ENCODE measurements at regions not wholly inside any gene's neighbourhood (a gene's known extent, or its start where the extent isn't known, plus 50 kb on each side); places are given as distances from the start of the nearest gene placed in this dataset.
A peak's percentile ranks its signal among the peaks of the same experiment; 100 is the strongest.
"Not testable (repeated sequence)": the region's sequence is repeated elsewhere in the genome, so short reads cannot be mapped to it uniquely, and the experiment has no call there.

DNA sequence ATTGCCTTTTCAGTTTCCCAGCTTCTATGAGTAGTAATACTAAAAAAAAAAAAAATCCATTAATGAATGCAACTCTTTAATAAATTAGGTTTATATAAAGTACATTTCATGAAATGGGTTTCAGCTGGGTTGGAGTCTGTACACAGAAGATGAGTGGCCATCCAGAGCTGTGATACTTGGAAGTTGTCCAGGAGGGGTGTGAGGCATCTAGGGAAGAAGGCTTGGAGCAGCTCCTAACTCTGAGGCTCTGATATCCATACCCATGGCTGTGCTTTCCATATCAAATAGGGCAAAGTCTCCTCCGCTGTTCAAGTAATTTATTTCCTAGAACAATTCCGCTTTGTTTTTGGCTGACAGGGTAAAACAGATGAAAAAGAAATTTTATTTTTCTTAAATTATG lies 423.3 kb upstream of the TENM3 start:
- DNase-seq (ENCODE audit: low spot score) = no peak

DNA sequence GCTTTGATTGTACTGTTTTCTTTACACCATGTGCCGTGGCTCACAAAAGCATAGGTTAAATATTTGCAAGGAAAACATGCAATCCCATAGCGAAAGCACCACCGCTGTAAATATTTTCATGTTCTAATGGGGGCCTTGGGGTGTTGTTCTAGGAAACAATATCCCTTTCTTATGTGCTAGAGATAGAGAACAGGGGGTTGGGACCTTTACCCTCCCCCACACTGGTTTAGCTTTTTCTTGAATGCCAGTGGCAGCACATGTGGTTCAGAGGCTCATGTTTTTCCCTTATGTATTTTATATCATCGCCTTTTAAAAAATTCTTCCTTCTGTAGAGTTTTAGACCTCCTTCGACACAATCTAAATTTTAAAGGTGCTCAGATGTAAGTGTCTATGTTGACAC lies 422.6 kb upstream of the TENM3 start:
- DNase-seq (ENCODE audit: low spot score) = no peak

DNA sequence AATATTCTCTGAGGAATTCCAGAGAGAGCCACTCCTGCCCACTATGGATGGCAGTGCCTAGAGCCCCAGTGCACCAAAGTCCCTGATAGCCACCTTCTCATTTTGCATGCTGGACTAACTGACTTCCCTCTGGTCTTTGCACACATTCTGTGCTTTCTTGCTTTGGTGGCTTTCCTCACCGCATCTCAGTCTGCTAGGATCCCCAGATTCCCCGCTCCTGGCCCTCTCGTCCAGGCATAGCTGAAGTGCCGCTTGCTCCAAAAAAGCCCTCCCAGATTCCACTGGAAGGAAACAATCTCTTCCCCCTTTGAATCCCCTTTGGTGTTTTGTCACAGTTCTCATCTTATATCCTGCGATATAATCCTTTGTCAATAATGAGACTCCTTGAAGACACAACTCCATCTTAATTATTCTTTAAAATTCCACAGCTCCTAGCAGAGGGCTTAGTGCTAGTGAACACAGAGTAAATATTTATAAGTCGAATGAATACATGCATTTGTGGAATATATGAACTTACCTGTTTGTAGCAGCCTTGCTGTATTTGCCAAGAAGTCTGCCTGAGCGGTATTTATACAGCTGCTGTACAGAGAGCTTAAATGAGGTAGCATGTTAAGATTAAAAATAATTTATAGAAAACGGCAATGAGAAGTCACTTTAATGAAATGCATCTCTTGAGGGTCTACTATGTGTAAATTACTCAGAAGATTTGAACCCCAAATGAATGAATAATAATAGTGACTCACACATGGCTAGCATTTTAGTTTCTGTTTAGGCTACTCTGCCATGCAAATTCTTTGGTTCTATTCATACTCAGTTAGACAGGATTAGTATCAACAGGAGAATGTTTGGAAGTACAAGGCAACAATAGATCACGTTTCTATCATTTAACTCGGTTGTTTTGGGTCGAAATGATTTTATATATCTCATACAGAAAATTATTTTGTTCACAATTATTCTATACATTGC lies 421.9 kb upstream of the TENM3 start:
- peak; percentile 45 for DNase-seq (ENCODE audit: low spot score)

DNA sequence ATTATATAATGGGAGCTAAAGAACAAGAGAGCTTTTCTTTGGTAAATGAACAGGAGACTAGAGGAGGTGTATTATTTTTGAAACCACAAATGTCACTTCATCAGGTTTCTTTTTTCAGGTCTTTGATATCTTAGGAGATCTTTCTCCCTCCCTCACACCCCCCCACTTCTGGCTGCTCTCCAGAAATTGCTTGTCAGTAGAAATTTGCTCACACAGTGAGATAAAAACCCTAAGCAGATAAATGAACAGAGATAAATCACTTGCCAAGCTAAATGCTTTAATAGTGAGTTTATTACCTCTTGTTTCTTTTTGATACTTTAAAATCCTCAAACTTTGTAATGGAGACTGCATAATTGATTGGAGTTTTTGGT lies 421.2 kb upstream of the TENM3 start:
- peak; percentile 2 for DNase-seq (ENCODE audit: low spot score)

DNA sequence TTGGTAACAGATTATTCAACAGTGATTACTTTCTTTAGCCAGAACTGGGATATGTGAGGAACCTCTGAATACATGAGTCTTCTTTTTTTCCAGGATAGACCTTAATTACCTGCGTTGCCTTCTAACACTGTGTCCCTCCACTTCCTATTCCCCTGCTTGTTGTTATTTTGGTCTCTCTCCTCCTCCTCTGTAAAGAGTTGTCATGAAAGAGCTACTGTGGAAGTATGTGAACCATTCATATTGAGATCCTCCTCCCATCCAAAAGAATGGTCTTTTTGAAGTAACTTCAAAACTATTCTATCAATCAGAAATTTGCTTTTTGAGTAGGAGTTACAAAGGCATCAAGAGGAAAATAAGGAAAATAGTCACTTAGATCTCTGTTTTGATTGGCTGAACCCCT lies 420.0 kb upstream of the TENM3 start:
- DNase-seq (ENCODE audit: low spot score) = no peak

DNA sequence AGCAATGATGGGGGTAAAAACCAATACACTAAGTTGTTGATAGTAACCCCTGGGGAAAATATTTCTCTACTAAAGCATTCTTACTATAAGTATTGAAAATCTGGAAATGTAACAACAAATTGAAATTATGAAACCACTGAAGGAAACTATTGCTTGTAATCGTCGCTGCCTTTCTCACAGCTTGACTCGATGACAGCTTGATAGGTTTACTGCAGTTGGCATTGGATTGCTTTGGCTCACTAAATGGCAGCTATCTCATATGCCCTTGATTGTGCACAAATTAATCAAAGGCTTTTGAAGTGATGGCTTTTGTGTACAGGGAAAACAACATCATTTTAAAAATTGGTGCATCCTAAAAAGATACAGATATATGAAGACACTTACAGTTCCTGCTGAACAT lies 419.6 kb upstream of the TENM3 start:
- no peak for DNase-seq (ENCODE audit: low spot score)

DNA sequence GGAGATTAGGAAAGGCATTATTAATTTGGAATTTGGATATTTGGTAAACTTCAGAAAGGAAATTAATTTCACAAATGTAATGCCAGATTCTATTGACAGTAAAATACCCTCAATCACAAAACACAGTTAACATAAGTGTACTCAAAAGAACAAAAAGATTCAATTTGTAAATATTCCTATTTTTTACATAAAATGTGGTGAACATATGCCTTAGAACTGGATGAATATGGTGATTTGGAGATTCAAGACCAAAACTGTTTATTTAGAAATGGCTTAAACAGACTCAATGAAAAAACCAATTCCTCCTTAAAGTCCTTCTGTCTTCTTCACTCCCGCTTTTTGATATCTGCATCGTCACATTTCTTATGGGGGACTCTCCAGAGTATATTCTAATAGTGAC lies 417.6 kb upstream of the TENM3 start:
- no peak for DNase-seq (ENCODE audit: low spot score)

DNA sequence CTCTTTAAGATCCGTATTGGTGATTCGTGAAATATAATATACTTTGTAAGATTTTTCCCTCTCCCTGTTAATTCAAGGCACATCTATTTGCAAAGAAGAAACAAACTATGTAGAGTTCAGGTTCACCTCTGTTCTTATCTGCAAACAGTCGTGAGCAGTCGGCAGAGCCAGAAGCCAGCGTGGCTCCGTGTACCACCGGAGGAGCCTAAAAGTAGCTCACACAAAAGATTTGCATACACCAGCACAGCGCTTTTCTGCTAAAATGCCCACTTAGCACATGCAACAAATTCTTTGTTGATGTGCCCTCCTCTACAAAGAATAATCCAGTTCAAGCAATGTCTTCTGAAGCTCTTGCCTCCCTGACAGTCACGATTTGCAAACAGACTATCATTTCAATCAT lies 416.0 kb upstream of the TENM3 start:
- DNase-seq (ENCODE audit: low spot score) = no peak

DNA sequence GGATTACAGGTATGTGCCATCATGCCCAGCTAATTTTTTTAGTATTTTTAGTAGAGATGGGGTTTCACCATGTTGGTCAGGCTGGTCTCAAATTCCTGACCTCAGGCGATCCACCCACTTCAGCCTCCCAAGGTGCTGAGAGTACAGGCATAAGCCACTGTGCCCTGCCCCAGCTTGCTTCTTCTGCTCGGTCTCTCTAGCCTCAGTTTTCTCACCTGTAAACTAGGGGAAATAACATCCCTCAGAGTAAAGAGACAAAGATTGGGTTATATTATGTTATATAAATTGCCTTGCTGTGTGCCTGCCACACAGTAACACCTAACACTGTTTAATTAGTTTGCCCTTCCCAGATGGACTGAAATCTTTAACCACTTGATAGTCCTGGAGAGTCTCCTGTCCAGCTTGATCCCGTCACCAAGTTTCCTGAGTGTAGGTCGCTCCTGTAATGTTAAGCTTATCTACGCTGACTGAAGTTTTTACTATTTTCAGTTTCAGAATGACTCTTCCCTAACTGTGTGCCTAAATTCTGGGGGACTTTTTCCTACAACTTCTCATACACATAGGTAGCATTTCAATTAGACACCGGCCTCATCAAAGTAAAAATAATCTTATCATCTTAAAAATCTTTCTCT lies 412.7 kb upstream of the TENM3 start:
- no peak for DNase-seq (ENCODE audit: low spot score)

DNA sequence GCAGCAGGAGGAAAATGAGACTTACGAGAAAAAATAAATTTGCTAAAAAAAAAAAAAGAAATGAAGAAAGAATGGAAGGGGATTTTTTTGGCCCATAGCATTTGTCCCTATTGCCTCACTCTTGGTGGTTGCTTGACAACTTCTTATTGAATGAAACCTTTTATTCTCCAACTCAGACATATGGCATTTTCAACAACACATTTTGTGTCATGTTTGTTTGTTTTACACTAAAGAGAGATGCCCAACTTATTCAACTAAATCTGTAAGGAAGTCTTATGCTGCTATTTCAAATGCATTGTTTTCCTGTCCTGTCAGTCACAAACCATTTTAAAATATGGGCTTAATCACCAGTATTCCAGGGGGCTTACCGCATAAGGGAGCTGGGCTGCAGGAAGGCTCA lies 409.1 kb upstream of the TENM3 start:
- DNase-seq (ENCODE audit: low spot score) = no peak

DNA sequence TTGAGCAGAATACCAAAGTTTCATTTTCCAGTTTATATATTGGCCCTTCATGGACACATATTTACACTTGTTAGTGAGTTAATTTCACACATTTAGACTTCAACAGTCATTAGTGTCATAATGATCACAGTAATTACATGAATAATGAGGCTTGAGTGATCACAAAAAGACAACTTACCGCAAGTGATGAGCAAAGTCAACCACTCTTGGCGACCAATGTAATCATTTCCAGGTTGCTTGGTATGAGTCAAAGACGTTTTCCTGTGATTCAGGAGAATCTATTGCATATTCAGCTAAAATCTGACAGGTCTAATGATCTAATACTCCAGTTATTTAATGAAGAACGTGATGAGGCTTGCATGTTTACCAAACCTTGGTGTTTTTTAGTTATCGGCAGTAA lies 407.9 kb upstream of the TENM3 start:
- peak; percentile 30 for DNase-seq (ENCODE audit: low spot score)

DNA sequence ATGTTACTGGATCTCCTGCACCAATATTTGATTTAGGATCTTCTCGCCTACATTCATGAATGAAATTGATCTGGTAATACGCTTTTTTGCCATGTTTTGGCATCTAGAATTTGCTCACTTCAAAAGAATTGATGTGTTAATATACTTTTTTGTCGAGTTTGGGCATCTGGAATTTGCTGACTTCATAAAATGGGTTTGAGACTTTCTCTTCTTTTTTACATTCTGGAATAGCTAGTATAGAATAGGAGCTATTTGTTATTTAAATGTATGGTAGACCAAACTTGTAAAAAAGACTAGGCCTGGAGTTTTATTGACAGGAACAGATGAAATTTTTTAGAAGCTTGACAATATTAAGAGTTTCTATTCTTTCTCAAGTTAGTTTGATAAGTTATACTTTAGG lies 404.9 kb upstream of the TENM3 start:
- no peak for DNase-seq (ENCODE audit: low spot score)

DNA sequence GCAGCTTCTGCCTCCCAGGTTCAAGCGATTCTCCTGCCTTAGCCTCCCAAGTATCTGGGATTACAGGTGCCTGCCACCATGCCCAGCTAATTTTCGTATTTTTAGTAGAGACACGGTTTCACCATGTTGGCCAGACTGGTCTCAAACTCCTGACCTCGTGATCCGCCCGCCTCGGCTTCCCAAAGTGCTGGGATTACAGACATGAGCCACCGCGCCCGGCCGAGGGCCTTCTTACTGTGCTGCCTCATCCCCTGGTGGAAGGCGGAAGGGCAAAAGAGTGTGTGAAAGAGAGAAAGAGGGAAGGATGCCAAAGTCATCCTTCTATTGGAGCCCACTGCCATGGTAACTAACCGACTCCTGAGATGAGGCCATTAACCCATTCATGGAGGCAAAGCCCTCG lies 399.4 kb upstream of the TENM3 start:
- DNase-seq (ENCODE audit: low spot score) = not testable (repeated sequence)

DNA sequence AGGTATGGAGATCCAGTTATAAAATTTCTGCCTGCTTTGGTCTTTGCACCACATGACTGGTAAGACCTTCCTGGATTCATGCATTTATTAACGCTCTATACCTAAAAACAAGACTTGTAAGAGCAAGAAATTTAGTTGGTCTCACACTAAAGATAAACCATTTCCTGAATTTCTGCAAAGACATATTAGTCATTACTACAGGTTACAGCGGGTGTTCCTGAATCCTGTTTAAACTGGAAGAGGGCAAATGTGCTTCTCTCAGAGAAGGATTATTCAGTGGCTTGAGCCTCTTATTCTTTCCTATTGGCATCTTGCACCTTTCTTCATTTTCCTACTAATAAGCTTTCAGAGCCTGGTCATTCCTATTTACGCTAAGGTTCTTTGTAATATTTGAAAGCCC lies 397.6 kb upstream of the TENM3 start:
- no peak for DNase-seq (ENCODE audit: low spot score)

DNA sequence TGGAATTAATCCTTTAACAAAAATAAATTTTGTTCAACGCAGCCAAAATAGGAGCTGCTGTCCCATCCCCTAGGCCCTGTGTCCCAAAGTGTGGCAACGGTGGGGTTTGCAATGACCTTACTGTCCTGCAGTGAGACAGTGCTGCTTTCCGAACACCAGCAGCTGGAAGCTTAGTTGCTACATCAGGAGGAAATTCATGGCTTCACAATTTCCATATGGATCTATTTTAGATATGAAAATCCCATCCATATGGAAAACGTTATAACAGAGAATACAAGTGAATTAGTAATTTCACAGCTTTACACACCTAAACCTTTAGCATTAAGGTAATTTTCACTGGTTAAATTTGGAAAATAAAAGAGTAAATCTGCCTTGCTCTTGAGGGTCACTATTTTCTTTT lies 396.3 kb upstream of the TENM3 start:
- no peak for DNase-seq (ENCODE audit: low spot score)

DNA sequence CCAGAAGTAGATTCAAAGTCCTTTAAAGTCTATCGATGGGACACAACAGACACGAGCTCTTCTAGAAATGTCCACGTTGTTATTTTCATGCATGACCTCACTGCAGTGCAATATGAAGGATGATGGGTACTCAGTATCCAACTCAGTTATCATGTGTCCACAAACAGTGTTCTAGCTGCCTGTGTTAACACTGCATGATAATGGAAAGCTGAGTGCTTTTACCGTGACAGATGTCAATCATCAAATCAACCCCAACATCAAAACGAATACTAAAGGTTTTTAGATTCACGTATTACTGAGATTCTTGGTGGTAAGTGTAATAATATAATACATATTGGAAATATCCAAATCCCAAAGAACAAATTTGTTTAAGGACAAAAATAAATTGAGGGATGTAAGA lies 394.8 kb upstream of the TENM3 start:
- no peak for DNase-seq (ENCODE audit: low spot score)

DNA sequence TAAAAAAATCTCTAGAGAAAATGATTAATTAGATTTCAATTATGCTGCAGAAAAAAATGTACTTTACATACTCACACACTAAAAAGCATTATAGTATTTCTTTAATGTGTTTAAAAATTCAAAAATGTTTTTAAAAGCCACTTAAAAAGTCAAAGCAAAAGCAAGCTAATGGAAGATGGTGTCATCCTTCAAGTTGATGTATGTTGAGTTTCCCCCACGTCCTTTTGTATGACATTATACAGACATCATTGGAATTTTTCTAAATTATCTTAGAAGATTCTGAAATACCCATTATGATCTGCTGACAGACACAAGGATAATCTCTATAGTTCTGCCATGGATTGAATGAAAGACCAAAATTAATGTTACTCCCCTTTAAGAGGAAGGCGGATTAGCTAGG lies 393.7 kb upstream of the TENM3 start:
- no peak for DNase-seq (ENCODE audit: low spot score)

DNA sequence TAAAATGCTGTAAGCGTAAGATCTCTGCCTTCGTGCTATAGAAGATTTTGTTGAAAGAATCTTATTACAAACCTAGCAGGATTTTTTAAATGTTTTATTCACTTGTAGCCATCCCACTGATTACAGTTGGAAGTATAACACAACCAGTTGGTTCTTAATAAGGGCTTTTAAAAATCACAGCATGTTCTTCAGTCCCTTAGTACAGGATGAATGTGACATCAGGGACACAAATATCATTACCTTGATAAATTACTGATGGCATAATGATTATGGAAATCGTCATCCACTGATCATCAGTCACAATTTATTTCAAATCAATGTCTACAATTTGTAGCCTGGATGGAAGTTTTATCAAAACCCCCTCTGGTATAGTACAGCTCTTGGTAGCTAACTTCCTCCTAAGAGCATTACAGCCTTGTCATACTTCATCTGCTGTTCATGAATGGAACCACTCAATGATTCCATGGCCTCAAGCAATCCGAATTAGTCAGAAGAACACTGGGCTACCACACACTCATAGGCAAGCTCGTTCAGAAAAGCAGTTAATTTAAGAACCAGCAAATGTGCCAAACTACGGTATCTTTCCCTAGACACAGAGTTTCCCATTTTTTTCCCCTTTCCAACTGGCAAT lies 389.2 kb upstream of the TENM3 start:
- DNase-seq (ENCODE audit: low spot score) = peak; percentile 9

DNA sequence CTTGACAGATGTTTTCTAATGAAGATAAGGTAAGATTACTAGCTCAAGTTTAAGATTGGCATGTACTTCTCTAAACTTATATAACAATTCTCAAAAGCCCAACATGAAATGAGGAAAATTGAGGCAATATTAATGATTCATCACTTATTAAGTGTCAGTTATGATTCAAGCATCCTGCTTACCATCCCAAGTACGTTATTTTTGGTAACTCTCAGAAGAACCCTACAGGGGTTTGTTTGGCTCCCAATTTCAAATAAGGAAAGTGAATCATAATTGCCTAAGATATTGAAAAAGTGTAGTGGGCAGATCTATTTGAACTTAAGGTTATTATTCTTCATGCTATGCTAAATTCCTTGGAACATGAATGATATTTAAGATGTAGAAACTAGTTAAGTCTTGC lies 387.9 kb upstream of the TENM3 start:
- DNase-seq (ENCODE audit: low spot score) = no peak

DNA sequence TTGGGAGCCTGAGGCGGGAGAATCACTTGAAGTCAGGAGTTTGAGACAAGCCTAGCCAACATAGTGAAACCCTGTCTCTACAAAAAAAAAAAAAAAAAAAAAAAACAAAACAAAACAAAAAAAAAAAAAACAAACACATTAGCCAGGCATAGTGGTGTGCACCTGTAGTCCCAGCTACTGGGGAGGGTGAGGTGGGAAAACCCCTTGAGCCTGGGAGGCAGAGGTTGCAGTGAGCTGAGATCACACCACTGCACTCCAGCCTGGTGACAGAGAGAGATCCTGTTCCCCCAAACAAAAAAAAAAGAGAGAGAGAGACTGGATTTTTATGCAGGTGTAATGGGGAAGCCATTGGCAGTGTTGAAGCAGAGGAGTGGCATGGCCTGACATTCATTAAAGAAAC lies 385.7 kb upstream of the TENM3 start:
- peak; percentile 6 for DNase-seq (ENCODE audit: low spot score)

DNA sequence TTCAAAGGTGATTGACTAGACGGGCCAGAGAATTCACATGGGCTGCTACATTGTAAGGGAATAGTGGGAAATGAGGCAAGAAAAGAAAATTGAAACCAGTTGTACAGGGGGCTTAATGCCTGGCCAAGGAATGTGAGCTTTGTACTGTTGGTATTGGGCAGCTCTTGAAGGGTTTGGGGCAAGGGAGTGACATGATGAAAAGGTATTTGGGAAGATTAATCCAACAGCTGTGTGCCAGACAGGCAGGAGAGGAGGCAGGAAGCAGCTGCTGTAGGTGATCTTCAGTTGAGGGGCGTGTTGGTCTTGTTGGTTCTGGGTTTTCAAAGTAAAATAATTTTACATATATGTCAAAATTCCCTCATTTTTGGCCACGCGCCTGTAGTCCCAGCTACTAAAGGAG lies 384.5 kb upstream of the TENM3 start:
- DNase-seq (ENCODE audit: low spot score) = no peak

DNA sequence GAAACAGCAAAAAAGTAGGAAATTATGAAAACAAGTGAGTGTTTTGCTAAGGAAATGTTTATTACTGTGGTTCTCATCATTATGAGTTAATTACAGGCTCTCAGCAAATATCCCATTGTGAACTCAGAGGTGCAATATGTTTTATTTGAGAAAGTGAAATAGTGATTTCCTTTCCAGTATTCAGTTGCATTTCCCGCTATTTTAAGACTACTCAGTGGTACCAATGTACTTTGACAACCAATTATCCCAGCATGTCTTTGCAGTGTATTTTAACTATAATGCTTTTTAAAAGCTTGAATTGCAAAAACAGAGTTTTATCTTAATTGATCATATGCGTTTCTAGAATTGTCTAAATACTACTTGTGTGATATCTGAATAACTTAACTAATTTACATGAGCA lies 383.8 kb upstream of the TENM3 start:
- no peak for DNase-seq (ENCODE audit: low spot score)

DNA sequence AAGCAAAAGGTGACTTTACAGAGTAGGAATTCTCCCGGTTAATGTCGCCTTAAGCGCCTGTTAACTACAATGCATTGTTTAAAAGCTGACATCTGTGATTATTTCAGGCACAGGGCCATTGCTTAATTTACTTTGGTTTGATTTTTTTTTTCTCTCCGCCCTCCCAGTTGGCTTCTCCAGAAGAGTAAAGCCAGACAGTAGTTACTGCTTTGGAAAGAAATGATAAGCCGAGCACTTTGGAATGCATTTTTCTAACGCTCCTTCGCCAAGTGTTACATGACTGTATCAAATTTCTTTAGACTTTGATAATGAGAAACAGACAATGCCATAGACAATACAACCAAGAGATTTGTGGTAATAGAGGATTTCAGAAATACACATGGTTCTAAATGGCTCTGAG lies 383.0 kb upstream of the TENM3 start:
- DNase-seq (ENCODE audit: low spot score) = no peak

All from kidney tubule cell (primary cell).